Heart left ventricle (tissue), 16 donors: ENCODE measurements at regions not wholly inside any gene's neighbourhood (a gene's known extent, or its start where the extent isn't known, plus 50 kb on each side); places are given as distances from the start of the nearest gene placed in this dataset.

Source experiments
- ATAC-seq, 4 donors: fragments of 200-7000 bp; cut with Tn5 transposase; one replicate each; pipeline ENCODE4 v1.9.1; 2020 to 2022; ENCODE audit warnings: moderate library complexity in 4 of 4, mild to moderate bottlenecking in 3 of 4, moderate number of reproducible peaks in 1 of 4
- DNase-seq, 5 donors: peaks; one replicate each; pipeline ENCODE4 v3.0.0-alpha.2; 2020
- H3K27ac ChIP-seq, 12 donors: fragments of 200-600 bp; sonication (generic) in 4 of 12; one replicate each; pipeline versions ENCODE4 v1.5.0 to v1.8.0; 2016 to 2022; ENCODE audit warnings: mild to moderate bottlenecking in 2 of 12
- H3K27me3 ChIP-seq, 9 donors: fragments of 200-600 bp; sonication (generic) in 2 of 9; one replicate each; pipeline versions ENCODE4 v1.5.1 to v1.8.0; 2016 to 2022; ENCODE audit warnings: mild to moderate bottlenecking in 3 of 9
- H3K36me3 ChIP-seq, 9 donors: fragments of 200-600 bp; sonication (generic) in 2 of 9; one replicate each; pipeline versions ENCODE4 v1.5.0 to v1.8.0; 2018 to 2022; ENCODE audit warnings: mild to moderate bottlenecking in 2 of 9
- H3K4me1 ChIP-seq, 12 donors: fragments of 200-600 bp; sonication (generic) in 4 of 12; one replicate each; pipeline versions ENCODE4 v1.5.0 to v1.8.0; 2016 to 2022; ENCODE audit warnings: mild to moderate bottlenecking in 3 of 12
- H3K4me3 ChIP-seq, 12 donors: fragments of 200-600 bp; sonication (generic) in 4 of 12; one replicate each; pipeline versions ENCODE4 v1.5.0 to v1.8.0; 2017 to 2022; ENCODE audit warnings: mild to moderate bottlenecking in 9 of 12, moderate library complexity in 4 of 12
- H3K9me3 ChIP-seq, 12 donors: fragments of 200-600 bp; sonication (generic) in 4 of 12; one replicate each; pipeline versions ENCODE4 v1.5.0 to v1.8.0; 2016 to 2022; ENCODE audit warnings: mild to moderate bottlenecking in 1 of 12
- POLR2A ChIP-seq, 2 donors: fragments of 450-650 bp; IDR thresholded peaks; one replicate each; pipeline ENCODE4 v1.6.1; 2017; ENCODE audit warnings: antibody characterized with exemption in 2 of 2, mild to moderate bottlenecking in 2 of 2, moderate library complexity in 2 of 2
- WGBS, 4 donors: extraction: QIAGEN DNeasy Blood & Tissue Kit in 2 of 4; methylation state at CpG; one replicate each; pipeline versions ENCODE4 v1.1.5 to v1.1.7; 2013 to 2018; 5-methylcytosine and 5-hydroxymethylcytosine counted together
- intact Hi-C, 10 donors: fragments of 100-400 bp; cut with DNase I; formaldehyde crosslinking; loops; one replicate each; pipeline versions ENCODE4 v1.11.1 to v1.14.2; 2022
- TF ChIP-seq, protein P1 (sequence below), 12 donors: fragments of 200-600 bp; sonication (generic) in 4 of 12; IDR thresholded peaks; one replicate each; pipeline versions ENCODE4 v1.5.0 to v1.8.0; 2018 to 2022; ENCODE audit warnings: antibody characterized with exemption in 12 of 12, mild to moderate bottlenecking in 5 of 12
- donor health status: ischemic (EF 13 %, LVEDD 7.1; RV severe dilation, severe dysfunction).
- donor health status: healthy with polysubstance abuse.
- donor health status: DM: no; HTN: yes; CAD: no.
- donor health status: DM: no; HTN: no; CAD: no.
- donor health status: ischemic (EF 25% LVEDD 6.9; RV normal size, moderate dysfunction).
- donor health status: ischemic (EF 25% LVEDD 5.7; RV mildly dilated, moderate dysfunction).
- donor health status: healthy.
- donor health status: DM: yes; HTN: yes; CAD: no.
- donor health status: ischemic (EF 35%, LVEDD 5.7; RV mildly dilated, moderate dysfunction).
- donor health status: nonischemic (EF 11% LVEDD 7.7; RV severe dilation, severe dysfunction).
- donor health status: DM: yes; HTN: yes; CAD: no.
- donor health status: PGD.
- donor health status: ischemic (EF 29% LVEDD 5.4; RV normal size, mild dysfunction).
- donor health status: nonischemic (EF 23%, LVEDD 6.1; RV moderate dilation, normal function).

DNA sequence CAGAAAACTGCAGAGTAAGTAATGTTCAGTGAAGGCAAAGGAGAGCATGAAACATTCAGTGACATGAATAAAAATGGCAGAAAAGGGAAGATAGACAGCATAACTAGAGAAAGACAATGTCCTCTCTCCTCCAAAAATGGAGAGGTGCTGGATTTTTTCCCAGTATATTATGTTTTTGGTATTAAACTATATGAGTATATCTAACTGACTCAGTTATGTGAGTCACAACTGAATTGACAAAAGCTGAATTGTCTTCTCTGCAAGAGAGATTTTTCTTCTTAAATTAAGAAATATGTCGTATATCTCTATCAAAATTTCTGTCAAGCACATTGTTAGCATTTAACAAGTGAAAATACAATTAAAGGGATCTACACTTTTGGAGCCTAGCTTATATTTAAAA lies 375.1 kb downstream of the CHSY3 start:
- Histone ChIP-seq H3K27me3 (no peaks in the 10 kb centered on the region), H3K27ac (no peak overlapping the region), H3K9me3 (no peaks in the 10 kb centered on the region), H3K4me1 (peaks cover 0 to 13% (median 0%) of the 10 kb centered on the region in 12 donors), H3K4me3 (no peak overlapping the region), H3K36me3 (no peaks in the 10 kb centered on the region)
- TF ChIP-seq POLR2A (IDR thresholded peaks at IDR 0.05) = no peak
- TF ChIP-seq, protein P1, sequence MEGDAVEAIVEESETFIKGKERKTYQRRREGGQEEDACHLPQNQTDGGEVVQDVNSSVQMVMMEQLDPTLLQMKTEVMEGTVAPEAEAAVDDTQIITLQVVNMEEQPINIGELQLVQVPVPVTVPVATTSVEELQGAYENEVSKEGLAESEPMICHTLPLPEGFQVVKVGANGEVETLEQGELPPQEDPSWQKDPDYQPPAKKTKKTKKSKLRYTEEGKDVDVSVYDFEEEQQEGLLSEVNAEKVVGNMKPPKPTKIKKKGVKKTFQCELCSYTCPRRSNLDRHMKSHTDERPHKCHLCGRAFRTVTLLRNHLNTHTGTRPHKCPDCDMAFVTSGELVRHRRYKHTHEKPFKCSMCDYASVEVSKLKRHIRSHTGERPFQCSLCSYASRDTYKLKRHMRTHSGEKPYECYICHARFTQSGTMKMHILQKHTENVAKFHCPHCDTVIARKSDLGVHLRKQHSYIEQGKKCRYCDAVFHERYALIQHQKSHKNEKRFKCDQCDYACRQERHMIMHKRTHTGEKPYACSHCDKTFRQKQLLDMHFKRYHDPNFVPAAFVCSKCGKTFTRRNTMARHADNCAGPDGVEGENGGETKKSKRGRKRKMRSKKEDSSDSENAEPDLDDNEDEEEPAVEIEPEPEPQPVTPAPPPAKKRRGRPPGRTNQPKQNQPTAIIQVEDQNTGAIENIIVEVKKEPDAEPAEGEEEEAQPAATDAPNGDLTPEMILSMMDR (IDR thresholded peaks at IDR 0.05) = no peak
- ATAC-seq (no peak), DNase-seq (no peak)
- intact Hi-C loops = no loop called here
- WGBS, 4 donors = 65 to 75% (median 72%) methylated on average over 1 of the region's 1 CpG

DNA sequence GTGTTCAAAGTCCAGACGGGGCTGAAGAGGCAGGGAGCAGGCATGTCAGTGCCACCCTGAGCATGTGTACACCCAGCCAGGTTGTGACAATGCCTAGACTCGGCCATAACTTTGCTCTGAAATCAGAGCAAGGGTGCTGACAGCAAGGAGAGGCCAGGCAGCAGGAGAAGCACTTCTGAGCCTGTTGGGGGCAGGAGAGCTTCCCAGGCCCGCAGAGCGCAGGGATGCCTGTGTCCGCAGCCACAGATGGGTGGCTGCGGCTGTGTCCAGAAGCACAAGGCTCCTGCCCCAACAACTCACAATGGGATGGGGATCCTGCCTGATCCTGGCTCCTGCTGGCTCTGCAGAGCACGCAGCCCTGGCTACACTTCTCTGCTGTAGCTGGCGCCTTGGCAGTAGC lies 373.9 kb downstream of the CHSY3 start:
- H3K27me3 ChIP-seq = no peaks in the 10 kb centered on the region
- 74 to 88% (median 81%) methylated on average over 6 to 8 of the region's 8 CpGs for WGBS, 4 donors
- TF ChIP-seq POLR2A (IDR thresholded peaks at IDR 0.05) = no peak
- TF ChIP-seq, protein P1 (IDR thresholded peaks at IDR 0.05) = no peak
- peaks cover 0 to 13% (median 0%) of the 10 kb centered on the region in 12 donors for H3K4me1 ChIP-seq
- ATAC-seq (no peak), DNase-seq (no peak)
- no peaks in the 10 kb centered on the region for H3K9me3 ChIP-seq
- no peaks in the 10 kb centered on the region for H3K36me3 ChIP-seq
- H3K4me3 ChIP-seq = no peak overlapping the region
- intact Hi-C loops = no loop called here
- H3K27ac ChIP-seq = no peak overlapping the region

DNA sequence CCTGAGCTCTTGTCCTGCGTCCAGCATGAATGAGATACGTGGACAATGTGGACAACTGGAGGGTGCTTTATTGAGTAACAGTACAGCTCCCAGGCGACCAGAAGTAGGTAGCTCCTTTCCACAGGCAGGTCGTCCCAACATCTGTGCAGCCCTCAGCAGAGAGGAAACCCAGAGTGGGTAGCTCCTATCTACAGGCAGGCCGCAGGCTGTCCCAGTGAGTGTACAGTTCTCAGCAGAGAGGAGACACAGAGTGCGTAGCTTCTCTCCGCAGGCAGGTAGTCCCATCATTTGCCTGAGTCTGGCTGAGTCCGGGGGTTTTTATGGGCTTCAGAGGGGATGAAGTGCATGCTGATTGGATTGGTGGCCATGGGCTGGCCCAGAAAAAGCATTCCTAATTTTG lies 373.3 kb downstream of the CHSY3 start:
- Histone ChIP-seq H3K36me3 (no peaks in the 10 kb centered on the region), H3K4me1 (peaks cover 0 to 13% (median 0%) of the 10 kb centered on the region in 12 donors), H3K9me3 (no peaks in the 10 kb centered on the region), H3K27ac (no peak overlapping the region), H3K4me3 (no peak overlapping the region), H3K27me3 (no peaks in the 10 kb centered on the region)
- DNase-seq (no peak), ATAC-seq (peak in 1 of 4 donors; percentile 34)
- intact Hi-C loops = no loop called here
- TF ChIP-seq, protein P1 (IDR thresholded peaks at IDR 0.05) = no peak
- TF ChIP-seq POLR2A (IDR thresholded peaks at IDR 0.05) = no peak
- 87 to 95% (median 92%) methylated on average over 8 of the region's 8 CpGs for WGBS, 4 donors

DNA sequence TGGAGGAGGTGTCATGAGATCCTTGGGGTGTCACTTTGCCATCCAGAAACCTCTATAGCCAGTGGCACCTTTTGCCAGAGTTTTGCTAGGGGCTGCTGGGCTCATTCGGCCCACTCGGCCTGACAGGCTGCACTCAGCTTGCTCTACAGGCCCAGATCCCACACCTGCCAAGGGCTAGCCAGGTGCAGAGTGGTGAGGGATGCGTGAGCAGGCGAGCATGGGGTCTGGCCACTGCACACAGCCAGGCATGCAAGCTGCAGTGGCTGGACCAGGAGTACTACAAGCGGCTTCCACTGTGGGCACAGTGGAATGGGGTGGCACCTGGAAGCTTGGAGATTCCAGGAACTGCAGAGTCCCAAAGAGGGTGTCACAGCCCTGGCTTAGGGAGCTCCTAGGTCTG lies 372.7 kb downstream of the CHSY3 start:
- ATAC-seq = no peak
- intact Hi-C loops = no loop called here
- TF ChIP-seq POLR2A (IDR thresholded peaks at IDR 0.05) = no peak
- TF ChIP-seq, protein P1 (IDR thresholded peaks at IDR 0.05) = no peak
- Histone ChIP-seq H3K4me1 (peaks cover 0 to 8% (median 0%) of the 10 kb centered on the region in 12 donors), H3K27me3 (no peaks in the 10 kb centered on the region), H3K27ac (no peak overlapping the region), H3K36me3 (no peaks in the 10 kb centered on the region), H3K4me3 (no peak overlapping the region), H3K9me3 (no peaks in the 10 kb centered on the region)
- WGBS, 4 donors = 74 to 100% (median 88%) methylated on average over 2 to 5 of the region's 5 CpGs
- peak in 1 of 5 donors; percentile 29 for DNase-seq
